HUDEP-2 (cell line): ENCODE measurements at regions not wholly inside any gene's neighbourhood (a gene's known extent, or its start where the extent isn't known, plus 50 kb on each side); places are given as distances from the start of the nearest gene placed in this dataset.
"Not testable (repeated sequence)": the region's sequence is repeated elsewhere in the genome, so short reads cannot be mapped to it uniquely, and the experiment has no call there.

Experiments used
- DNase-seq, 76 experiments: peaks; one replicate each; lab custom pipeline; 2025; ENCODE audit not compliant: unreplicated experiment in 76 of 76; lab: John Stamatoyannopoulos, UW

DNA sequence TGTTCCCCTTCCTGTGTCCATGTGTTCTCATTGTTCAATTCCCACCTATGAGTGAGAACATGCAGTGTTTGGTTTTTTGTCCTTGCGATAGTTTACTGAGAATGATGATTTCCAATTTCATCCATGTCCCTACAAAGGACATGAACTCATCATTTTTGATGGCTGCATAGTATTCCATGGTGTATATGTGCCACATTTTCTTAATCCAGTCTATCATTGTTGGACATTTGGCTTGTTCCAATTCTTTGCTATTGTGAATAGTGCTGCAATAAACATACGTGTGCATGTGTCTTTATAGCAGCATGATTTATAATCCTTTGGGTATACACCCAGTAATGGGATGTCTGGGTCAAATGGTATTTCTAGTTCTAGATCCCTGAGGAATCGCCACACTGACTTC, 712.5 kb upstream of the ADGRB3 start:
- not testable (repeated sequence) for DNase-seq

DNA sequence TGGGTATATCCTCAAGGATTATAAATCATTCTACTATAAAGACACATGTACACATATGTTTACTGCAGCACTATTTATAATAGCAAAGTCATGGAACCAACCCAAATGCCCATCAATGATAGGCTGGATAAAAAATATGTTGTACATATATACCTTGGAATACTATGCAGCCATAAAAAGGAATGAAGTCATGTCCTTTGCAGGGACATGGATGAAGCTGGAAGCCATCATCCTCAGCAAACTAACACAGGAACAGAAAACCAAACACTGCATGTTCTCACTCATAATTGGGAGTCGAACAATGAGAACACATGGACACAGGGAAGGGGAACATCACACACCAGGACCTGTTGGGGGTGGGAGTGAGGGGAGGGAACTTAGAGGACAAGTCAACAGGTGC, 715.0 kb upstream of the ADGRB3 start:
- not testable (repeated sequence) for DNase-seq

DNA sequence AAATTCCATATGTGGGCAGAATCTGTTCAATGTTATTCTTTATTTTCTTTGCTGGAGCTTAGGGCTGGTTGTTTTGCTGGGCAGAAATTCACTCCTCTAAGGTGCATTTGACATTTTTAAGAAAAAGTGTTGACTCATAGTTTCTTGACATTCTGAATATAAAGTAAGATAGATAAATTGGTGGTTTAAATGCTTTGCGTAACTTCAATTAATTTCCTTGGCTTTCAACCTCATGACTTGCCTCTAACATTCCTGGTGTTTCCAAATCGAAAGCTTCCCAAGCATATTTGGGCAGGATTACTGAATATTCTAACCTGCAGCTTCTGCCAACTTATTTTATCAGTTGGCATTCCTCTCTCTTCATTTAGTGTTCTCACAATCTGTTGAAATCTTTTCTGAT, 718.7 kb upstream of the ADGRB3 start:
- no peak for DNase-seq

DNA sequence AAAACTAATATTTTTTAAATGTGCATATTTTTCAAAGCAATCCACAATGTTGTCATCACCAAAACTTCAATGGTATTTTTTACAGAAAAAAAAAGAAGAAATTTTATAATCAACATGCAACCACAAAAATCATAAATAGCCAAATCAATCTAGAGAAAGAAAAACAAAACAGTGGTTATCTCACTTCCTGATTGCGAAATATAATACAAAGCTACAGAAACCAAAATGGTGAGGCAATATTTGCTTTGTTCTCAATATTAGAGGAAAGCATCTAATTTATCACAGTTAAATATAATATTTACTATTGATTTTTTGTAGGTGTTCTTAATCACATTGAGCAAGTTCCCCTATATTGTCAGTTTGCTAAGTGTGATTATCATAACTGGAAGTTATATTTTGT, 720.7 kb upstream of the ADGRB3 start:
- DNase-seq: no peak

DNA sequence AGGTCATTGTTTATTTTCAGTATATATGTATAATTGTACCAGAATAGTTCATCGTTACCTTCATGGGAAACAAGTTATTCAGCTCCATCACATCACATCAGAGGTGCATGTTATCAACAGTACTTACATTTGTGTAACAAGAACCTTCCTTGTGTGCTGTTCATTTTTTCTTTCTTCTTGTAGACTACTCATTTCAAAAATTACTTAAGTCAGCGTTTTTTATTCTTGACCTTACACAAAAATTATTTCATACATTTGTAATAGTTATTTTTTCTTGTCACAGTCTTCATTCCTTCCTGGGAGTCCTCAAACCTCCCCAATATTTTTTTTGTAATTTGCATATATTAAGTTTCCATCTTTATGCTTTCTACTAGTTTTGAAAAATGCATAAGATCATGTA, 725.7 kb upstream of the ADGRB3 start:
- DNase-seq: no peak

DNA sequence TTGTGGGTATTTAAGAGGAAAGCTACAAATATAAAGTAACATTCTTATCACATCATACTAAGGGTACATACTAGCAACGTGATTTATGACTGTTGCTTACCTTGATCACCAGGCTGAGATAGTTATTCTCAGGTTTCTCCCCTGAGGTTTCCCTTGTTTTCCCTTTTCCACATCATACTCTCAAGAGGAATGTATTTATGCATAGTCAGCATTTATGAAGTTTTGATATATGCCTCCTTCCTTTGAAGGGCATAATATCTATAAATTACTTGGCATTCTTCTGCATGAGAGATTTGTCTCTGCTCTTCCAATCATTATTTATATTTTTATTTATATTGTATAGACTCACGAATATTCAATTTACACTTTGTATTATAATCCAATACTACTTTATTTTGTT, 726.7 kb upstream of the ADGRB3 start:
- DNase-seq: no peak

DNA sequence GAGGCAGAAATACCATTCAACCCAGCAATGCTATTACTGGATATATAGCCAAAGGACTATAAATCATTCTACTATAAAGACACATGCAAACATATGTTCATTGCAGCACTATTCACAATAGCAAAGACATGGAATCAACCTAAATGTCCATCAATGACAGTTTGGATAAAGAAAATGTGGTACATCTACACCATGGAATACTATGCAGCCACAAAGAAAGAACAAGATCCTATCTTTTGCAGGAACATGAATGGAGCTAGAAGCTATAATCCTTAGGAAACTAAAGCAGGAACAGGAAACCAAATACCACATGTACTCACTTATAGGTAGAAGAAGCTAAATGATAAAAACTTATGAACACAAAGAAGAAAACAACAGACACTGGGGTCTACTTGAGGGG, 730.3 kb upstream of the ADGRB3 start:
- DNase-seq: not testable (repeated sequence)

DNA sequence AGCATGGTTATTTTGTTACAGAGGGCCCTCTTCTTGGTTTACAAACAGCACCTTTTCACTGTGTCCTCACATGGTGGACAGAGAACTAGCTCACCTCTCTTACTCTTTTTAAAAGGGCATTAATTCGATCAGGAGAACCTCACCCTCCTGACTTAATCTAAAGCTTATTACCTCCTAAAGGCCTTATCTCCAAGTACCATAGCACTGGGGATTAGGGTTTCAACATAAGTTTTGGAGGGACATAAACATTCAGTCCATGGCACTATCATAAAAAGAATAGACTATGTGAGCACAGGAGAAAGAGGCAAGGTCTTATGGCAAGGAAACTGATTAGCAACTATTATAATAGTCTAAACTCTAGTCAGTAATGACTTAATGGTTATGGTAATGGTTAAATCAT, 736.2 kb upstream of the ADGRB3 start:
- DNase-seq: no peak

DNA sequence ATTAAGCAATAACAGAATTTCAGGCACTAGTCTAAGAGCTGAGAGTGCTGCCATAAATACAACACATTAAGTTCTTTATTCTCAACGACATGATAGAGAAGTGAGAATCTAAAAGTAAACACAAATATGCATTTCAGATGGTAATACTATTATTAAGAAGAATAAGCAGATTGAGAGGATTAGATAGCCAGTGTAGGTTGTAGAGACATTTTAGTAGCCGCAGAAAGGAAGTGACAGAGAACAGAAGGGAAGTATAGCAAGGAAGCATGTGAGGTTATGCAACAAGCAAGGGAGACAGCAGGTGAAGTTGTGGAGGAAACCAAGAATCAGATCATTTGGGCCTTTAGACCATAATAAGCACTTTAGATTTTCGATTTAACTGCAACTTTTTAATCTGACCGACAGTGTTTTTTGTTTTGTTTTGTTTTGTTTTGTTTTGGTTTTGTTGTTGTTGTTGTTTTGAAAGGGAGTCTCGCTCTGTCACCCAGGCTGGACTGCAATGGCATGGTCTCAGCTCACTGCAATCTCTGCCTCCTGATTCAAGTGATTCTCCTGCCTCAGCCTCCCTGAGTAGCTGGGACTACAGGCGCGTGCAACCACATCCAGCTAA, 737.0 kb upstream of the ADGRB3 start:
- DNase-seq: no peak

DNA sequence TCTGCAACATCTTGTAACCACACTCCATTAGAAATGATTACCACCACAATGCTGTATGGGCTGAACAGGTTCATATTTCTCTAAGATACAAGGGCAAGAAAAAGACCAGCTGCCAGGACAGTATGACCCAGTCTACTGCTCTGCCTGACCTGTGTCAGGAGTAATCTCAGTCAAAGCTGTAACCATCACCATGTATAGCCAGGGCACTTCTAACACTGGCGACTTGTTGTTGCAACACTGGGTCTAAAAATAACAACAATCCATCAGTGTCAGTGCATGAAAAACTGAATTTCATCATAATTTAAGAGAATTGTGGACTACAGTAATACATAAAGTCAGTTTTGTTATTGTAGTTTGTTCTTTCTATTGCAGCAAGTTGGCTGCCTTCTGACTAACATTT, 738.6 kb upstream of the ADGRB3 start:
- no peak for DNase-seq

DNA sequence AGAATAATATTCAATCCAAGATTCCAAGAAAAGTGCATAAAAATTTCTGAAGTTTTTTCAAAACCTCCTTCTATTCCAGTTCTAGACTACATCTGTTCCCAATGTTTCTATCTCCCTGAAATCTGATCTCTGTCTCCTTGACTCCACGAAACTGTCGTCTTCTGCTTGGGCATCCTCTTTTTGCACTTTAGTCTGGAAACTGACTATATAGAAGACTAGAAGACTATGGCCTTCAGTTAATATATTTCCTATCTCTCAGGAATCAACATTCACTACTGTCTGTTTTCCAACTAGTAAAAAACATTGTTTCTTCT, 745.4 kb upstream of the ADGRB3 start:
- DNase-seq: no peak

DNA sequence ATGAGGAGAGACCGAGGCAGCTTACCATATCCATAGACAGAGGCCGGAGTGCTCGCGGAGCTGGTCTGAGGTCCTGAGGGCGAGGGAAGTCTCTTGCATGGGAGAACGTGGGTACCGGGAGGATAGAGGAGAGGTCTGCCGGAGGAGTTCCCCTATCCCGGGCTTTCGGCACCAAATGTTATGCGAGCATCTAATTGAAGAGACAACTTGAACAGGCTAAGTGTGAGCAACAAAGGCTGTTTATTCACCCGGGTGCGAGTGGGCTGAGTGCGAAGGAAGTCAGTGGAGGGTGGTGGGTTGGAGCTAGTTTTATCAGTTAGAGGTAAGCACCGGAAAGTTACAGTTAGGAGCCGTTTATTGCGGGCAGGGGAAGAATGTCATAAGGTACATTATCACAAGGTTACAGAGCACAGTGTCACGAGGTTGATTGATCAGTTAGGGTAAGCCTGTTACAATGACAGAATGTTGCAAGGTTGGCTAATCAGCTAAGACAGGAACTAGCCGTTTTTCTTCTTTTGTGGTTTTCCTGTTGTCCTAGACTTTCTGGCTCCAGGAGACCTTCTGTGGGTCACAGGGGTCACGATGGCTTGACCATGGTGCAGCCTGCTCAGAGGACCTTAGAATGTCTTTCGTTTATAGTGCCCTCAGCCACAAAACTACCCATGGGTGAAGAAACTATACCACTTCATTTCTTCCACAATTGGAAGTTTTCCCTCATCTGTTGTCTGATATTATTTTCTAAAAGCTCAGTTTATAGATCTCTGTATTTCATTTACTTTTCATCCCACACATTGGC, 746.0 kb upstream of the ADGRB3 start:
- DNase-seq: peak in 1 of 76 experiments; percentile 13

DNA sequence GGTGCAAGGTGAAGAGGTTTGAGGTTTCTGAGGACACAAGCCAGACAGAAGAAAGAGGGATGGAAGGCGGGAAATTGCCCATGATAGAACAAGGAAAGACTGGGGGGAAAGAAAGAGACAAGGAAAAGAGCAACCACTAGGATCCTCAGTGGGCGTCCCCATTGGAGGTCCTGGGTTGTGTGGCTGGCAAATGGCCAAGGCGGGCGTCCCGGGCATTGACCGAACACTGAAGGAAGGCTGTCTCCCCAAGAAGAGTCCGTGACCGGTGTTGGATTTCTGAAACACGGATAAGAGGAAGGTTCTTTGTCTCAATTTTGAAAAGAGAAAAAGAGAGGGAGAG, 746.6 kb upstream of the ADGRB3 start:
- DNase-seq: no peak

DNA sequence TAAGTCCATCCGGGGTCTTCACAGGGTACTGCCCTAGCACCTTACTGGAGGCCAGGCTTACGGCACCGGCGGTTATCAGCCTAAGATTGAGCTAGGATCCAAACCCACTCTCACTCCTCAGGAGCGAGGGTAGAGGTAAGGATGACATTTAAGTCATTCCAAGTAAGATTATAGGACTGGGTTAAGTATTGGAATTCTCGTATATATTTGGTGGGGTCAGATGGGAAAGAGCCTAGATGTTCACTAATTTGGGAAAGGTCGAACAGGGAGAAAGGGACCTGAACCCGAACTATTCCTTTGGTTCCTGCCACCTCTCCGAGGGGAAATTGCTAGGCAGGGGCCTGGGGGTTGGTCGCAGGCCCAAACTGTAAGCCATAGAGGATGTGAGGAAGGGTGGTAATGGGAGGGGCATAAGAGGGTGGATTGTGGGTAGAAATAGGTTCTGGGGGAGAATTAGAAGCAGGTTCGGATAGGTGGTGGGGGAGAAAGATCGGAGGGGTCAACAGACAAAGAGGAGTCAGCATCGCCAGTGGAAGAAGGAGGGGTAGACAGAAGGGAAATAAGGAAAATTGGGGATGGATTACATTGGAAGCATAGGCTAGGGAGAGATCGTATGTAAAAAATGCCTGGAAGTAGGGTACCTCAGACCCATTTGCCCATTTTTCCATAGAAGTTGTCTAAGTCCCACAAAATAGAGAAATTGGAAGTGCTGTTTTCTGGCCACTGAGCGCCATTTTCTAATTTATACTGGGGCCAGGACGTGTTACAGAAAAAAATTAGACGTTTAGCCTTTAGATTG, 747.1 kb upstream of the ADGRB3 start:
- no peak for DNase-seq

DNA sequence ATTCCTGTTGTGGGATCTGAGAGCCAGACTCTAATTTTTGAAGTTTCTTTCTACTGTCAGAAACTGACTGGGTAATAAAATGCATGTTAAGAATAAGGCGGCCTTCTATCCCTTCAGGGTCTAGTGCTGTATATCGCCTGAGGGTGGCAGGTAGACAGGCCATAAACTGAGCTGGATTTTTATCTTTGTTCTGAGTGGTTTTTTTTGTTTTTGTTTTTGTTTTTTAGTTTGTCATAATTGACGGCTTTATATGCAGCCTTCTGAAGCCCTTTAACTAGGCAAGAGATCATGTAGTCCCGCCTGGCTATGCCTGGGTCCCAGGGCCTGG, 747.7 kb upstream of the ADGRB3 start:
- DNase-seq: no peak

DNA sequence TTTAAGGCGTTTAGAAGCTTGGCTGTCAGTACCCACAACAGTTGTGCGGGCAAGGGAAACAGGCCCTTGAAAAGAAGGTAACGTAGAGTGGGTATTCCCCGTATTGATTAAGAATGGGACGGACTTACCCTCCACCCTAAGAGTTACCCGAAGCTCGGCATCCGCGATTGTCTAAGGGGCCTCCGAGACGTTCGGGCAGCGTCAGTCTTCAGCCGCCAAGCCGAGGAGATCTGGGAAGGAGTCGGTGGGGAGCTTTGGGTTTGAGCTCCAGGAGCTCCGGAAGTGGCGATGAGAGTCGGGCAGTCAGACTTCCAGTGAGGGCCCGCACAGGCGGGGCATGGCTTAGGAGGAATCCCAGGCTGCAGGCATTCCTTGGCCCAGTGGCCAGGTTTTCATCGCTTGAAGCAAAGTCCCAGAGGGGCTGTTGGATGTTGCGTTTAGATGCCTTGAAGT, 748.2 kb upstream of the ADGRB3 start:
- DNase-seq: no peak

DNA sequence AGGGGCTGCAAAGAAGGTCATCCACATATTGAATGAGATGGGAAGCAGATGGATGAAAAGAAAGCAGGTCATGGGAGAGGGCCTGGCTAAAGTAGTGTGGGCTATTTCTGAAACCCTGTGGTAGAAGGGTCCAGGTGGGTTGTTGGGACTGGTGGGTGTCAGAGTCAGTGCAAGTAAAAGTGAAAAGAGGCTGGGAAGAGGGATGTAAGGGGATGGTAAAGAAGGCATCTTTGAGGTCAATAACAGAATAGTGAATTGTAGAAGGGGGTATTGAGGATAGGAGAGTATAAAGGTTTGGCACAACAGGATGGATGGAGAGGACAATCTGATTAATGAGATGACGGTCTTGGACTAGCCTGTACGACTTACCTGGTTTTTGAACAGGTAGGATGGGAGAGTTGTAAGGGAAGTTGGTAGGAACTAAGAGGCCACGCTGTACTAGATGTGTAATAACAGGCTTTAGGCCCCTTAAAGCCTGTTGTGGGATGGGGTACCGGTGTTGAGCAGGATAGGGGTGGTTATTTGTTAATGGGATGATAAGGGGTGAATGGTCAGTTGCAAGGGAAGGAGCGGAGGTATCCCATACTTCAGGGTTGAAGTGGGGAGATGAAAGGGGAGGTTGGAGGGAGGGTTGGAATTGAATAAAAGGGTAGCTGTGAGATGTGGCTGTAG, 748.9 kb upstream of the ADGRB3 start:
- DNase-seq: no peak

DNA sequence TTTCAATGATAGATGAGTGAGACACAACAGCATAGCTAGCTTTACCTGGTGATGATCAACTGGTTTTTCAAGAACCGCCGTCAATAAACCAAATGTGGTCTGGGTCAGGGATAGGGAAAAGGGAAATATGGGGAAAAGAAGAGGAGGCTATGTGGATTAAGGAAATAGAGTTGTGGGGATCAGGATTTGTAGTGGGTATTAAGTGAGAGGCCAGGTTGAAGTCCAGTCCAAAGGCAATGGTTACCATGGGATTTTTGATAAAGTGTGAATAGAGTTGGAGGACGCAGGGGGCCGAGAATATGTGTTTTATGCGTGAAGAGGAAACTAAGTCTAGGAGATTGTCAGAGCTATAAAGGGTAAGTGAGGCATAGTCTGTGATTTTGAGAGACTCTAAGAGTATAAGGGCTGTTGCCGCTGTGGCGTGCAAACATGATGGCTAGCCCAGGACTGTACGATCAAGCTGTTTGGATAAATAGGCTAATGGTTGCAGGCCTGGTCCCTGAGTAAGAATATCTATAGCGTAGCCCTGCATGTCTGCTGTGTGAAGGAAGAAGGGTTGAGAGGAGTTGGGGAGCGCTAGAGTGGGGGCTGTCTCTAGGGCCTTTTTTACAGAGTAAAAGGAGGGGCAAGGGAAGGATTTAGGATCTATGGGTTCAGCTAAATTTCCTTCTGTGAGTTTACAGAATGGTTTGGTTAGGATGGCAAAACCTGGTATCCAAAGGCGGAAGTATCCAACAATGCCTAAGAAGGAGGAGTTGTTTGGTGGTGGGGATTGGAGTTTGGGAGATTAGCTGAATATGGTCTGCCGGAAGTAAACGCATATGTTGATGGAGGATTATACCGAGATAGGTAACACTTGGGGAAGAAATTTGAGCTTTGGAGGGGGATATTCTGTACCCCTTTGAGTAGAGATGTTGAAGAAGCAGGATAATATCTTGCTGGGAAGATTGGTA, 749.7 kb upstream of the ADGRB3 start:
- no peak for DNase-seq

DNA sequence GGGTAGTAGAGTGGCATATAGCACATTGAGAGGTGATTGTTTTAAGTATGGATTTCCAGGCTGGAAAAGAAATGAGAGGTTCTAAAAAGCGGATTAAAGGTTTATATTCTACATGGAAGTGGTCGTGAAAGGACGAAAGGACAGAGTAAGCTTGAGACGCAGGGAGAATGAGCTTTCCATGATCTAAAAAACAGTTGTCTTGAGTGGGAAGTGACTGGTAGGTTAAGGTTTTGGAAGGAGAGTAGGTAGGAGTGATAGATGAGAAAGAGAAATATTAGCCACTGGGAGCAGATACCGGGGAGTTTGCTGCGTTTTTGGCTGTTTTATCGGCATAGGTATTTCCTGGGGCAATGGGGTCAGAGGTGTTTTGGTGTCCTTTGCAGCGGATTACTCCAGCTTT, 750.6 kb upstream of the ADGRB3 start:
- DNase-seq: no peak
